H1 (cell line): ENCODE measurements at regions not wholly inside any gene's neighbourhood (a gene's known extent, or its start where the extent isn't known, plus 50 kb on each side); places are given as distances from the start of the nearest gene placed in this dataset.

Source experiments
- CTCF ChIA-PET: fragments of 300-600 bp; sonication (Branson Sonifier 250); formaldehyde crosslinking; loops from one replicate; lab custom pipeline; 2021; ENCODE audit not compliant: partially characterized antibody; lab: Charles Lee
- POLR2A ChIA-PET: fragments of 300-600 bp; sonication (Branson Sonifier 250); formaldehyde crosslinking; loops from one replicate; lab custom pipeline; 2021; ENCODE audit warnings: inconsistent platforms; ENCODE audit not compliant: partially characterized antibody; lab: Charles Lee
- DNase-seq, 2 experiments: peaks; one replicate each; pipeline versions ENCODE4 v3.0.0 to v3.0.0-alpha.2; 2010 to 2022; ENCODE audit warnings: low spot score in 2 of 2, low read depth in 1 of 2, mixed read lengths in 1 of 2
- FAIRE-seq: peaks from 2 replicates; lab custom pipeline; 2011; peaks lifted over from hg19 to GRCh38; lab: Jason Lieb, UNC
- H2AFZ ChIP-seq: 2 replicates; pipeline ENCODE4 v1.8.1; 2012; ENCODE audit warnings: low read length, inconsistent platforms
- H2AK5ac ChIP-seq: 2 replicates; pipeline ENCODE4 v1.6.1; 2013; ENCODE audit warnings: low read depth, low read length
- H2BK120ac ChIP-seq: replicated peaks from 2 replicates; pipeline ENCODE3; 2013; ENCODE audit warnings: low read depth, low read length, inconsistent platforms
- H2BK12ac ChIP-seq: 2 replicates; pipeline ENCODE4 v1.6.1; 2013; ENCODE audit warnings: low read depth, low read length
- H2BK15ac ChIP-seq: 2 replicates; pipeline ENCODE4 v1.6.1; 2013; ENCODE audit warnings: low read length
- H2BK20ac ChIP-seq: 2 replicates; pipeline ENCODE4 v1.6.1; 2013; ENCODE audit warnings: low read length
- H2BK5ac ChIP-seq: 2 replicates; pipeline ENCODE4 v1.6.1; 2013; ENCODE audit warnings: low read depth, low read length
- H3K14ac ChIP-seq: 2 replicates; pipeline ENCODE4 v1.6.1; 2013; ENCODE audit warnings: inconsistent platforms; ENCODE audit not compliant: insufficient read length
- H3K18ac ChIP-seq: 2 replicates; pipeline ENCODE4 v1.6.1; 2013; ENCODE audit warnings: low read length; ENCODE audit errors: extremely low read depth
- H3K23ac ChIP-seq: 2 replicates; pipeline ENCODE4 v1.6.1; 2013; ENCODE audit warnings: inconsistent platforms; ENCODE audit not compliant: insufficient read length
- H3K23me2 ChIP-seq: 2 replicates; pipeline ENCODE4 v1.6.1; 2013; ENCODE audit warnings: low read depth, low read length
- H3K27ac ChIP-seq: 2 replicates; pipeline ENCODE4 v1.6.1; 2011; ENCODE audit warnings: low read depth, low read length, inconsistent platforms
- H3K27me3 ChIP-seq, 4 experiments: replicated peaks in 1 of 4; 1 replicate in 1 of 4; 2 replicates in 3 of 4; pipeline versions ENCODE4 v1.6.1 to v1.8.1; 2011 to 2013; ENCODE audit warnings: low read length in 3 of 4, mild to moderate bottlenecking in 3 of 4, inconsistent platforms in 2 of 4, mixed read lengths in 2 of 4, moderate library complexity in 1 of 4; ENCODE audit not compliant: control insufficient read depth in 3 of 4, insufficient read depth in 3 of 4; ENCODE audit errors: extremely low read depth in 1 of 4
- H3K36me3 ChIP-seq, 4 experiments: 2 replicates each; pipeline versions ENCODE4 v1.6.1 to v1.8.1; 2011 to 2013; ENCODE audit warnings: mild to moderate bottlenecking in 4 of 4, low read length in 3 of 4, moderate library complexity in 2 of 4, control low read depth in 1 of 4, inconsistent platforms in 1 of 4; ENCODE audit not compliant: insufficient read depth in 4 of 4, control insufficient read depth in 2 of 4
- H3K4ac ChIP-seq: replicated peaks from 2 replicates; pipeline ENCODE3; 2013; ENCODE audit warnings: low read length, low read depth, mixed read lengths, inconsistent platforms; ENCODE audit not compliant: insufficient read length
- H3K4me1 ChIP-seq, 4 experiments: replicated peaks in 1 of 4; 1 replicate in 1 of 4; 2 replicates in 3 of 4; pipeline versions ENCODE4 v1.6.1 to v1.8.1; 2011 to 2013; ENCODE audit warnings: low read length in 3 of 4, inconsistent platforms in 2 of 4, mixed read lengths in 1 of 4; ENCODE audit not compliant: insufficient read depth in 4 of 4, control insufficient read depth in 3 of 4
- H3K4me2 ChIP-seq, 2 experiments: 2 replicates each; pipeline versions ENCODE4 v1.6.1 to v1.8.1; 2011 to 2013; ENCODE audit warnings: low read depth in 2 of 2, low read length in 2 of 2, control low read depth in 1 of 2, inconsistent platforms in 1 of 2, mild to moderate bottlenecking in 1 of 2; ENCODE audit not compliant: insufficient read depth in 1 of 2
- H3K4me3 ChIP-seq, 4 experiments: fragments of 200-600, 300-600 bp in 1 of 4; sonication (generic), shearing (Covaris generic), sonication (Bioruptor Twin) in 1 of 4; 2 replicates each; pipeline versions ENCODE4 v1.5.1 to v1.8.1; 2011 to 2016; ENCODE audit warnings: low read length in 4 of 4, low read depth in 3 of 4, control low read depth in 2 of 4, inconsistent platforms in 2 of 4, mild to moderate bottlenecking in 2 of 4, mixed read lengths in 1 of 4, moderate library complexity in 1 of 4; ENCODE audit not compliant: insufficient read depth in 2 of 4; ENCODE audit errors: extremely low read depth in 1 of 4
- H3K56ac ChIP-seq: replicated peaks from 2 replicates; pipeline ENCODE3; 2013; ENCODE audit warnings: low read depth, mild to moderate bottlenecking, mixed read lengths, low read length, inconsistent platforms; ENCODE audit not compliant: insufficient read length
- H3K79me1 ChIP-seq: 2 replicates; pipeline ENCODE4 v1.6.1; 2013; ENCODE audit warnings: low read depth, low read length, control low read depth
- H3K79me2 ChIP-seq, 2 experiments: 2 replicates each; pipeline versions ENCODE4 v1.6.1 to v1.8.1; 2012 to 2013; ENCODE audit warnings: low read length in 2 of 2, mild to moderate bottlenecking in 2 of 2, inconsistent platforms in 1 of 2; ENCODE audit not compliant: insufficient read depth in 2 of 2, control insufficient read depth in 1 of 2
- H3K9ac ChIP-seq, 4 experiments: replicated peaks in 1 of 4; 1 replicate in 1 of 4; 2 replicates in 3 of 4; pipeline versions ENCODE4 v1.6.1 to v1.8.1; 2011 to 2013; ENCODE audit warnings: low read depth in 3 of 4, low read length in 3 of 4, control low read depth in 2 of 4, mild to moderate bottlenecking in 2 of 4, moderate library complexity in 2 of 4, inconsistent platforms in 1 of 4; ENCODE audit errors: extremely low read depth in 1 of 4
- H3K9me3 ChIP-seq, 2 experiments: 2 replicates each; pipeline versions ENCODE4 v1.6.1 to v1.8.1; 2012 to 2013; ENCODE audit warnings: mild to moderate bottlenecking in 2 of 2, moderate library complexity in 2 of 2, control low read depth in 1 of 2, inconsistent platforms in 1 of 2, low read depth in 1 of 2, low read length in 1 of 2, mixed read lengths in 1 of 2; ENCODE audit not compliant: insufficient read depth in 2 of 2
- H4K20me1 ChIP-seq, 2 experiments: replicated peaks in 1 of 2; 2 replicates each; pipeline versions ENCODE3 to v1.8.1; 2011 to 2013; ENCODE audit warnings: inconsistent platforms in 2 of 2, low read length in 2 of 2, mild to moderate bottlenecking in 1 of 2; ENCODE audit not compliant: insufficient read depth in 2 of 2, control insufficient read depth in 1 of 2
- H4K5ac ChIP-seq: 2 replicates; pipeline ENCODE4 v1.6.1; 2013; ENCODE audit warnings: low read length, low read depth, mixed read lengths, inconsistent platforms; ENCODE audit not compliant: insufficient read length
- H4K8ac ChIP-seq: 2 replicates; pipeline ENCODE4 v1.8.0; 2013; ENCODE audit warnings: mild to moderate bottlenecking, moderate library complexity, low read length, inconsistent platforms; ENCODE audit not compliant: insufficient read depth; ENCODE audit errors: extremely low read depth
- H4K91ac ChIP-seq: replicated peaks from 2 replicates; pipeline ENCODE3; 2013; ENCODE audit warnings: low read length, mixed read lengths, inconsistent platforms; ENCODE audit not compliant: insufficient read length
- CEBPB ChIP-seq: IDR thresholded peaks from 2 replicates; pipeline ENCODE4 v1.6.1; 2012; ENCODE audit warnings: low read depth, low read length
- CTBP2 ChIP-seq: IDR thresholded peaks from 2 replicates; pipeline ENCODE4 v1.7.0; 2011; ENCODE audit warnings: borderline replicate concordance, mild to moderate bottlenecking, moderate library complexity, mixed read lengths, low read length; ENCODE audit not compliant: insufficient read depth, insufficient read length
- EGR1 ChIP-seq: IDR thresholded peaks from 2 replicates; pipeline ENCODE4 v1.6.1; 2011; ENCODE audit warnings: low read depth, low read length, borderline replicate concordance
- HDAC2 ChIP-seq, 2 experiments: fragments of 300-600 bp in 1 of 2; sonication (generic) in 1 of 2; IDR thresholded peaks; 2 replicates each; pipeline ENCODE4 v1.6.1; 2011 to 2012; ENCODE audit warnings: low read depth in 2 of 2, low read length in 2 of 2, mild to moderate bottlenecking in 2 of 2, moderate library complexity in 2 of 2, borderline replicate concordance in 1 of 2, inconsistent platforms in 1 of 2
- WGBS, 2 experiments: shearing (Covaris generic) in 1 of 2; methylation state at CpG; one replicate each; pipeline versions ENCODE4 v1.1.6 to v1.1.7; 2013 to 2015; ENCODE audit warnings: low lambda C conversion rate in 2 of 2, mixed read lengths in 2 of 2, inconsistent platforms in 1 of 2, low coverage in 1 of 2, missing lambda C conversion rate in 1 of 2; ENCODE audit not compliant: insufficient replicate concordance in 2 of 2, insufficient coverage in 1 of 2, insufficient read length in 1 of 2; ENCODE audit errors: extremely low coverage in 1 of 2, missing lambda C conversion rate in 1 of 2; 5-methylcytosine and 5-hydroxymethylcytosine counted together

DNA sequence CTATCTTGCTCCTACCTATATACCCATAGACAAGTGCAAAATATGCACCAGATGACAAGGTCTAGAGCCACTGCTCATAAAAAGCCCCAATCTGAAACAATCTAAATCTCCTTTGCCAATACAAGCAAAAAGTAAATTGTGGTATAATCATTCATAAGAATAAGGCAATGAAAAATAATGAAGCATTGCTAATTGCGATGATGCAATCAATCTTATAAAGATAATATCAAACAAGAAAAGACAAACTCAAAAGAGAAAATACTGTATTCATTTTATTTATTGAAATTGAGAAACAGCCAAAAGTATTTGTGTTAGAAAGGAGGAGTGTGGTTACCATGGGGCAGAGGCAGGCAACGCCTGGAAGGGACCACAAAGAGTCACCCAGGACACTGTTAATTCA is 175.9 kb upstream of the GYPC start:
- H2BK20ac ChIP-seq, result no peak overlapping the region
- H3K9ac ChIP-seq, result no peak overlapping the region
- H3K79me2 ChIP-seq, result no peaks in the 10 kb centered on the region
- WGBS, 2 experiments, result 89% methylated on average over 2 of the region's 2 CpGs; no CpG with 5 or more reads in 1 of the 2 experiments
- no peak overlapping the region for H4K8ac ChIP-seq
- DNase-seq (no peak), FAIRE-seq (no peak)
- no peaks in the 10 kb centered on the region for H3K36me3 ChIP-seq
- CTCF ChIA-PET, result no interaction called here
- no peaks in the 10 kb centered on the region for H3K79me1 ChIP-seq
- POLR2A ChIA-PET, result no interaction called here
- no peak overlapping the region for H2AK5ac ChIP-seq
- H2BK12ac ChIP-seq, result no peak overlapping the region
- no peak overlapping the region for H2BK120ac ChIP-seq
- H3K18ac ChIP-seq, result no peak overlapping the region
- no peak overlapping the region for H3K27ac ChIP-seq
- no peaks in the 10 kb centered on the region for H4K20me1 ChIP-seq
- H3K4me1 ChIP-seq, result no peaks in the 10 kb centered on the region; a peak in 2 of 7 replicates
- no peak overlapping the region for H3K14ac ChIP-seq
- no peak overlapping the region for H2BK15ac ChIP-seq
- H3K4me2 ChIP-seq, result no peak overlapping the region
- H4K91ac ChIP-seq, result no peak overlapping the region
- no peaks in the 10 kb centered on the region for H3K27me3 ChIP-seq
- H3K23ac ChIP-seq, result no peak overlapping the region
- TF ChIP-seq CEBPB (peak; percentile 15; the same call in 1 of the 2 replicates), EGR1 (no peak), CTBP2 (no peak), HDAC2 (IDR thresholded peaks at IDR 0.05; ENCODE audit: borderline replicate concordance in 1 of 2, low read depth in 2 of 2, low read length in 2 of 2) (no peak)
- TF ChIP-seq, all 59 proteins: peak for 1
- Histone ChIP-seq H3K4me3 (no peak overlapping the region), H3K4ac (no peak overlapping the region), H2AFZ (no peak overlapping the region), H3K23me2 (no peaks in the 10 kb centered on the region), H4K5ac (no peak overlapping the region), H3K56ac (no peak overlapping the region), H3K9me3 (peaks cover 9 to 10% of the 10 kb centered on the region in 2 experiments; a peak in 3 of 4 replicates), H2BK5ac (no peak overlapping the region)
